ENCODE measurements at regions not wholly inside any gene's neighbourhood (a gene's known extent, or its start where the extent isn't known, plus 50 kb on each side); places are given as distances from the start of the nearest gene placed in this dataset.

- TF ChIP-seq POLR2AphosphoS5 (IDR thresholded peaks at IDR 0.05; ENCODE audit: low read depth) (no peak), CTCF (conservative IDR thresholded peaks at IDR 0.05; ENCODE audit: low read depth in 2 of 2) (no peak), EZH2 (IDR thresholded peaks at IDR 0.05; ENCODE audit: low read depth, unreplicated experiment) (no peak)
Observed at GRCh38 chr2:189375842-189376241, 65.4 kb upstream of the WDR75 start.

Data from GM23338 (cell line).